Uterus (tissue), 3 donors: ENCODE measurements at regions not wholly inside any gene's neighbourhood (a gene's known extent, or its start where the extent isn't known, plus 50 kb on each side); places are given as distances from the start of the nearest gene placed in this dataset.

Experiments
- DNase-seq, 2 donors: peaks; one replicate each; pipeline ENCODE4 v3.0.0-alpha.2; 2019 to 2020
- H3K27ac ChIP-seq, 2 donors: fragments of 200-600 bp; sonication (generic); 1 replicate in 1 of 2; 2 replicates in 1 of 2; pipeline ENCODE4 v1.5.1; 2016 to 2018
- H3K27me3 ChIP-seq, 2 donors: fragments of 200-600 bp; sonication (generic); one replicate each; pipeline ENCODE4 v1.5.1; 2018 to 2019; ENCODE audit warnings: control low read depth in 1 of 2
- H3K36me3 ChIP-seq, 2 donors: fragments of 200-600 bp; sonication (generic); one replicate each; pipeline ENCODE4 v1.5.1; 2019; ENCODE audit warnings: control low read depth in 1 of 2
- H3K4me1 ChIP-seq, 2 donors: fragments of 200-600 bp; sonication (generic); one replicate each; pipeline ENCODE4 v1.5.1; 2018 to 2019; ENCODE audit warnings: control low read depth in 1 of 2
- H3K4me3 ChIP-seq, 2 donors: fragments of 200-600 bp; sonication (generic); 1 replicate in 1 of 2; 2 replicates in 1 of 2; pipeline ENCODE4 v1.5.1; 2018 to 2019; ENCODE audit warnings: mild to moderate bottlenecking in 1 of 2
- H3K9me3 ChIP-seq, 2 donors: fragments of 200-600 bp; sonication (generic); one replicate each; pipeline ENCODE4 v1.5.1; 2019; ENCODE audit warnings: control low read depth in 1 of 2
- POLR2A ChIP-seq, 2 donors: fragments of 450-650 bp; IDR thresholded peaks; one replicate each; pipeline ENCODE4 v1.6.1; 2016; ENCODE audit warnings: antibody characterized with exemption in 2 of 2, mild to moderate bottlenecking in 1 of 2, moderate library complexity in 1 of 2
- intact Hi-C: fragments of 100-400 bp; cut with DNase I; formaldehyde crosslinking; loops from one replicate; pipeline ENCODE4 v1.15.1; 2023; ENCODE audit warnings: low total_unique reads
- TF ChIP-seq, protein P1 (sequence below), 4 experiments: fragments of 200-600 bp in 2 of 4; fragments of 450-650 bp in 2 of 4; sonication (generic) in 2 of 4; IDR thresholded peaks; one replicate each; pipeline ENCODE4 v1.5.1; 2016 to 2019; ENCODE audit warnings: antibody characterized with exemption in 4 of 4, mild to moderate bottlenecking in 2 of 4, moderate library complexity in 1 of 4
- donor health status: DM: yes; HTN: yes; CAD: no.

DNA sequence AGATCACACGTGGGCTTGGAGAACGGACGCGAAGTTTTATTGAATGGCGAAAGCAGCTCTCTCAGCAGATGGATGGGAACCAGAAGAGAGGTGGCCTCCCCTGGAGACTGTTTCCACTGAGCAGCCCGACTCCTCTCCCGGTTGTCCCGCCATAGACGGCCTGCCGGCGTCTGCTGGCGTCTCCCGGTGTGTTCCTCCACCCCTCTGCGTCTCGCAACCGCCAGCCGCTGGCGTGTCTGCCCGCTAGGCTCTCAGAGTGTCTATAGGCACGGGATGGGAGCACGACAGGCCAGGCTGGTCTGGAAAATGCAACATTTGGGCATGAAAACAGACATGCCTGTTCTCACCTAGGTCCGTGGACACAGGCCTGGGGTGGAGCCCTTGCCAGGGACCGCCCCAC is 366.7 kb upstream of the SOX11 start:
- H3K4me1 ChIP-seq: no peaks in the 10 kb centered on the region
- no peak overlapping the region for H3K27ac ChIP-seq
- H3K36me3 ChIP-seq: no peaks in the 10 kb centered on the region
- TF ChIP-seq POLR2A (IDR thresholded peaks at IDR 0.05): no peak
- TF ChIP-seq, protein P1, sequence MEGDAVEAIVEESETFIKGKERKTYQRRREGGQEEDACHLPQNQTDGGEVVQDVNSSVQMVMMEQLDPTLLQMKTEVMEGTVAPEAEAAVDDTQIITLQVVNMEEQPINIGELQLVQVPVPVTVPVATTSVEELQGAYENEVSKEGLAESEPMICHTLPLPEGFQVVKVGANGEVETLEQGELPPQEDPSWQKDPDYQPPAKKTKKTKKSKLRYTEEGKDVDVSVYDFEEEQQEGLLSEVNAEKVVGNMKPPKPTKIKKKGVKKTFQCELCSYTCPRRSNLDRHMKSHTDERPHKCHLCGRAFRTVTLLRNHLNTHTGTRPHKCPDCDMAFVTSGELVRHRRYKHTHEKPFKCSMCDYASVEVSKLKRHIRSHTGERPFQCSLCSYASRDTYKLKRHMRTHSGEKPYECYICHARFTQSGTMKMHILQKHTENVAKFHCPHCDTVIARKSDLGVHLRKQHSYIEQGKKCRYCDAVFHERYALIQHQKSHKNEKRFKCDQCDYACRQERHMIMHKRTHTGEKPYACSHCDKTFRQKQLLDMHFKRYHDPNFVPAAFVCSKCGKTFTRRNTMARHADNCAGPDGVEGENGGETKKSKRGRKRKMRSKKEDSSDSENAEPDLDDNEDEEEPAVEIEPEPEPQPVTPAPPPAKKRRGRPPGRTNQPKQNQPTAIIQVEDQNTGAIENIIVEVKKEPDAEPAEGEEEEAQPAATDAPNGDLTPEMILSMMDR (IDR thresholded peaks at IDR 0.05): no peak
- no peaks in the 10 kb centered on the region for H3K27me3 ChIP-seq
- no peaks in the 10 kb centered on the region for H3K9me3 ChIP-seq
- H3K4me3 ChIP-seq: no peak overlapping the region
- intact Hi-C loops: no loop called here
- DNase-seq: no peak

DNA sequence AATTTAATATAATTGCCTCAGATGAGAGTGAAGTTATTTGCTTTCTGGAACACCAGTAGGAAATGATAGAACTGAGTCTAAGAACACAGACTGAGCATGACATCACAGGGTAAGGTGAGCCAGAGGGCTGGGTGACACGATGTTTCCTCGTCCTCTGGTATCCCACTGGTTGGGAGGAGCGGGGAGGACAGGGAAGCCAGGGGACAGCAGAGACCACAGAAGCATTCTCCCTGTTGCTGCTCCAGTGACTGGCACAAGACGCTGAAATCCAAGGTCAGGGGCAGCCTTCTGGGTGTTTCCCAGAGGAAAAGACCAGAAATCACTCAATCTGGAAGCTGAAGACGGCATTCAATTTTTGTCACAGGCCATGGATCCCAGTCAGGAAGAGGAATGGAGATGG is 363.4 kb upstream of the SOX11 start:
- H3K4me3 ChIP-seq: no peak overlapping the region
- no peaks in the 10 kb centered on the region for H3K27me3 ChIP-seq
- intact Hi-C loops: no loop called here
- H3K4me1 ChIP-seq: no peaks in the 10 kb centered on the region
- H3K27ac ChIP-seq: no peak overlapping the region
- H3K36me3 ChIP-seq: no peaks in the 10 kb centered on the region
- DNase-seq: no peak
- H3K9me3 ChIP-seq: no peaks in the 10 kb centered on the region
- TF ChIP-seq, protein P1 (IDR thresholded peaks at IDR 0.05): no peak
- TF ChIP-seq POLR2A (IDR thresholded peaks at IDR 0.05): no peak

DNA sequence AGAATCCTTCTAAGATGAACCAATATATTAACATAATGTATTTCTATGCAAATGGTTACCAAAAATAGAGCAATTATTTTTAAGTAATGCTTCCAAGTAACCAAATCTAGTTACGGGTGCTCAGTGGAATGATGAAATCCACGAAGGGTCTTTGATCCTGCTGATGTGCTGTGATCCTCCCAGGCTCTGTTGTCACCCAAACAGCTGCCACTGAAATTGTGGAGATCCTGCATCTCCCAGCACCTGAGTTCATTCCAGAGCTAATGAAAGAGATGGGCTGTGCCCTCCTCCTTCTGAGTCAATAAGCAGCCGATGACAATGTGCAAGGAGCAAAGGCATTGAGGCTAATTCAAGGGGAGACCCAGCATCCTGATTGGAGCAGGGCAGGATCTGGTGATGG is 362.4 kb upstream of the SOX11 start:
- no peak overlapping the region for H3K27ac ChIP-seq
- H3K36me3 ChIP-seq: no peaks in the 10 kb centered on the region
- no peaks in the 10 kb centered on the region for H3K27me3 ChIP-seq
- no peak for DNase-seq
- H3K9me3 ChIP-seq: no peaks in the 10 kb centered on the region
- intact Hi-C loops: no loop called here
- TF ChIP-seq, protein P1 (IDR thresholded peaks at IDR 0.05): no peak
- no peak for TF ChIP-seq POLR2A (IDR thresholded peaks at IDR 0.05)
- H3K4me1 ChIP-seq: no peaks in the 10 kb centered on the region
- H3K4me3 ChIP-seq: no peak overlapping the region

DNA sequence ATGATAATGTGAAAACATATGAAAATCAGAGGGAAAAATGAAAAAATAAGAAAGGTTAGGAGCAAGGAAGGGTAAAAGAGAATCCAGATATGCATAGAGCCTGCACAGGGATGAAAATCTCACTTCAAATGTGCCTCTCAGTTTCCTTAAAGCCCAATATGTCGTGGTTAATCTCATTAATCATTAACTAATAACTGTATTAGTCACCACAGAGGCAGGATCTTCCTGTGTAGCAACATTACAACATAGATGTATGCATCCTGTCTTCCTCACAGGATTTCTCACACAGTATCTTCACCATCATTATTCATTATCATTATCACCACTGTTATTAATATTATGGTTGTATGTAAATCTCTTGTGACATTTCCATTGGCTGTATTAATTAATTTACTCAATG is 361.2 kb upstream of the SOX11 start:
- no peak for DNase-seq
- Histone ChIP-seq H3K27me3 (no peaks in the 10 kb centered on the region), H3K27ac (no peak overlapping the region), H3K4me3 (no peak overlapping the region), H3K9me3 (no peaks in the 10 kb centered on the region), H3K4me1 (no peaks in the 10 kb centered on the region), H3K36me3 (no peaks in the 10 kb centered on the region)
- intact Hi-C loops: no loop called here
- no peak for TF ChIP-seq POLR2A (IDR thresholded peaks at IDR 0.05)
- TF ChIP-seq, protein P1 (IDR thresholded peaks at IDR 0.05): no peak

DNA sequence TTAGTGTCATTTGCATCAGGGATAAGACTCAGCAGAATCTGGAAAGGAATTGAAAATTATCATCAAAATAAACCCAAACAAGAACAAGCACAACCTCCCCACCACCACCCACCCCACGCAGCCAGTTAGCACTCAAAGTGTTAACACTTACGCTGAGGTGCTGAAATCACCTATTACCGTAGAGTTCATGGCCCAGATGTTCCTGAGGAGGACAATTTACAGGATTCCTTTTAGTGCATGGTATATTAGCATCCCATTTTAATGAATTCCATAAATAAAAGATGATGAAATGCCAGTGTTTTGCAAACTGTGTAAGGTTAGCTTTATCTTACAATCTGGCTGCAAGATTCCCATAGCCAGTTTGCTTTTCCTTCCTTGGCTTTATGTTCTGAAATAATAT is 359.3 kb upstream of the SOX11 start:
- DNase-seq: no peak
- Histone ChIP-seq H3K9me3 (no peaks in the 10 kb centered on the region), H3K27me3 (no peaks in the 10 kb centered on the region), H3K27ac (no peak overlapping the region), H3K36me3 (no peaks in the 10 kb centered on the region), H3K4me3 (no peak overlapping the region), H3K4me1 (no peaks in the 10 kb centered on the region)
- intact Hi-C loops: no loop called here
- no peak for TF ChIP-seq POLR2A (IDR thresholded peaks at IDR 0.05)
- TF ChIP-seq, protein P1 (IDR thresholded peaks at IDR 0.05): no peak
